Left hindlimb (tissue), 1 donor: ENCODE measurements at regions not wholly inside any gene's neighbourhood (a gene's known extent, or its start where the extent isn't known, plus 50 kb on each side); places are given as distances from the start of the nearest gene placed in this dataset.
A peak's percentile ranks its signal among the peaks of the same experiment; 100 is the strongest.

Experiments used
- DNase-seq: peaks from one replicate; pipeline ENCODE4 v3.0.0-alpha.2; 2018

- DNase-seq: no peak
Measured at GRCh38 chr1:227449741-227450441, 113.5 kb upstream of the ZNF678 start.

- no peak for DNase-seq
Measured at GRCh38 chr1:227449051-227449450, 114.3 kb upstream of the ZNF678 start.

GRCh38 chr1:227447531-227447990 is 115.8 kb upstream of the ZNF678 start:
- peak; percentile 60 for DNase-seq

- DNase-seq: no peak
Measured at GRCh38 chr1:227445746-227446145, 117.6 kb upstream of the ZNF678 start.

GRCh38 chr1:227445092-227445674 is 118.2 kb upstream of the ZNF678 start:
- DNase-seq: no peak

GRCh38 chr1:227440182-227440581 is 121.9 kb upstream of the CDC42BPA start:
- DNase-seq: no peak

- no peak for DNase-seq
Measured at GRCh38 chr1:227437495-227438008, 119.3 kb upstream of the CDC42BPA start.

GRCh38 chr1:227434808-227435444 is 116.6 kb upstream of the CDC42BPA start:
- no peak for DNase-seq

- no peak for DNase-seq
Measured at GRCh38 chr1:227433663-227434341, 115.5 kb upstream of the CDC42BPA start.

- no peak for DNase-seq
Measured at GRCh38 chr1:227432981-227433380, 114.7 kb upstream of the CDC42BPA start.

- DNase-seq: no peak
Measured at GRCh38 chr1:227432181-227432535, 113.9 kb upstream of the CDC42BPA start.

GRCh38 chr1:227429447-227430359 is 111.4 kb upstream of the CDC42BPA start:
- no peak for DNase-seq

GRCh38 chr1:227428803-227429202 is 110.5 kb upstream of the CDC42BPA start:
- DNase-seq: no peak

- DNase-seq: no peak
Measured at GRCh38 chr1:227427411-227427810, 109.1 kb upstream of the CDC42BPA start.

GRCh38 chr1:227424953-227425352 is 106.7 kb upstream of the CDC42BPA start:
- DNase-seq: no peak

- no peak for DNase-seq
Measured at GRCh38 chr1:227424159-227424680, 105.9 kb upstream of the CDC42BPA start.

- no peak for DNase-seq
Measured at GRCh38 chr1:227422581-227422980, 104.3 kb upstream of the CDC42BPA start.

GRCh38 chr1:227420147-227420546 is 101.9 kb upstream of the CDC42BPA start:
- no peak for DNase-seq

- no peak for DNase-seq
Measured at GRCh38 chr1:227417756-227418480, 99.6 kb upstream of the CDC42BPA start.

- no peak for DNase-seq
Measured at GRCh38 chr1:227416156-227416830, 98.0 kb upstream of the CDC42BPA start.
